ENCODE measurements at regions not wholly inside any gene's neighbourhood (a gene's known extent, or its start where the extent isn't known, plus 50 kb on each side); places are given as distances from the start of the nearest gene placed in this dataset.

DNA sequence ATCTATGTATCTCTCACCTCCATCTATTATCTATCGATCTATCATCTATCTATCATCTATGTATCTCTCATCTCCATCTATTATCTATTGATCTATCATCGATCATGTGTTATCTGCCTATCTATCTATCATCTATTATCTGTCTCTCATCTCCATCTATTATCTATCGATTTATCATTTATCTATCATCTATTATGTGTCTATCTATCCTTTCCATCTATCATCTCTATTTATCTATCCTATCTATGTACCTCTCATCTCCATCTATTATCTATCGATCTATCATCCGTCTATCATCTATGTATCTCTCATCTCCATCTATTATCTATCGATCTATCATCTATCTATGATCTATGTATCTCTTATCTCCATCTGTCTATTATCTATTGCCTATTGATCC is 188.1 kb downstream of the ASMT start:
- H3K36me3 ChIP-seq (ENCODE audit: control insufficient read depth, insufficient read depth, low read length) = no peaks in the 10 kb centered on the region
- no peaks in the 10 kb centered on the region for H3K9me3 ChIP-seq
- TF ChIP-seq, protein P1, sequence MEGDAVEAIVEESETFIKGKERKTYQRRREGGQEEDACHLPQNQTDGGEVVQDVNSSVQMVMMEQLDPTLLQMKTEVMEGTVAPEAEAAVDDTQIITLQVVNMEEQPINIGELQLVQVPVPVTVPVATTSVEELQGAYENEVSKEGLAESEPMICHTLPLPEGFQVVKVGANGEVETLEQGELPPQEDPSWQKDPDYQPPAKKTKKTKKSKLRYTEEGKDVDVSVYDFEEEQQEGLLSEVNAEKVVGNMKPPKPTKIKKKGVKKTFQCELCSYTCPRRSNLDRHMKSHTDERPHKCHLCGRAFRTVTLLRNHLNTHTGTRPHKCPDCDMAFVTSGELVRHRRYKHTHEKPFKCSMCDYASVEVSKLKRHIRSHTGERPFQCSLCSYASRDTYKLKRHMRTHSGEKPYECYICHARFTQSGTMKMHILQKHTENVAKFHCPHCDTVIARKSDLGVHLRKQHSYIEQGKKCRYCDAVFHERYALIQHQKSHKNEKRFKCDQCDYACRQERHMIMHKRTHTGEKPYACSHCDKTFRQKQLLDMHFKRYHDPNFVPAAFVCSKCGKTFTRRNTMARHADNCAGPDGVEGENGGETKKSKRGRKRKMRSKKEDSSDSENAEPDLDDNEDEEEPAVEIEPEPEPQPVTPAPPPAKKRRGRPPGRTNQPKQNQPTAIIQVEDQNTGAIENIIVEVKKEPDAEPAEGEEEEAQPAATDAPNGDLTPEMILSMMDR (IDR thresholded peaks at IDR 0.05; ENCODE audit: insufficient read depth in 1 of 2, low read depth in 1 of 2, low read length in 1 of 2, severe bottlenecking in 1 of 2, unreplicated experiment in 1 of 2) = no peak
- no peaks in the 10 kb centered on the region for H3K27me3 ChIP-seq (replicated peaks; ENCODE audit: control insufficient read depth, insufficient read depth, low read length)
- ChIA-PET POLR2A (no interaction called here), CTCF (no interaction called here)
- no peaks in the 10 kb centered on the region for H3K4me1 ChIP-seq
- H3K9me3 Mint-ChIP-seq (ENCODE audit: unreplicated experiment) = no peaks in the 10 kb centered on the region
- intact Hi-C loops (cut with micrococcal nuclease; ENCODE audit: unreplicated experiment) = no loop called here
- H3K4me3 ChIP-seq (ENCODE audit: low read depth, low read length) = no peak overlapping the region
- no peak for DNase-seq
- no peaks in the 10 kb centered on the region for H3K36me3 Mint-ChIP-seq (ENCODE audit: insufficient read depth, unreplicated experiment)
- no TSS peak for BruUV-seq (replicated peaks)
- H3K4me3 Mint-ChIP-seq (ENCODE audit: unreplicated experiment) = no peak overlapping the region
- no peaks in the 10 kb centered on the region for H3K4me1 Mint-ChIP-seq (ENCODE audit: low read depth, unreplicated experiment)
- H3K27me3 Mint-ChIP-seq (ENCODE audit: insufficient read depth, unreplicated experiment) = no peaks in the 10 kb centered on the region
- H3K27ac Mint-ChIP-seq (ENCODE audit: unreplicated experiment) = no peak overlapping the region

DNA sequence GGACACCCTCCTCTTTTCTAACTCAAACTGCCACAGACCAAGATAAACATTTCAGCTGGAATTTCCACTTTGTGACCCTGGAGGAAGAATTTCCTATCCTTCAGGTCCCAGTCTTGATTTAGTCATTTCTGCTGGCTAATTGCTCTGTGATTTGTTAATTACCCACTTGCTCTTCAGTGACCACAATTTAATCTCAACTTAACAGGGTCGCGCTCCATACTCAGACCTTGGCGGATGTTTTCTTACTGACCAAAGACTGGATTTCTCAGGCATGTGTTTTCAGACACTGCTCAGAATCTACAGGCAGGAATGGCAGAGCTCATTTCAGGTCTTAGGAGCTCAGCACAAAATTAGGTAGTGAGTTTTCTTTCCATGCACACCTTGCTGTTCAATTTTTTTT is 188.9 kb downstream of the ASMT start:
- DNase-seq = no peak
- no peak overlapping the region for H3K4me3 Mint-ChIP-seq (ENCODE audit: unreplicated experiment)
- intact Hi-C loops (cut with micrococcal nuclease; ENCODE audit: unreplicated experiment) = no loop called here

DNA sequence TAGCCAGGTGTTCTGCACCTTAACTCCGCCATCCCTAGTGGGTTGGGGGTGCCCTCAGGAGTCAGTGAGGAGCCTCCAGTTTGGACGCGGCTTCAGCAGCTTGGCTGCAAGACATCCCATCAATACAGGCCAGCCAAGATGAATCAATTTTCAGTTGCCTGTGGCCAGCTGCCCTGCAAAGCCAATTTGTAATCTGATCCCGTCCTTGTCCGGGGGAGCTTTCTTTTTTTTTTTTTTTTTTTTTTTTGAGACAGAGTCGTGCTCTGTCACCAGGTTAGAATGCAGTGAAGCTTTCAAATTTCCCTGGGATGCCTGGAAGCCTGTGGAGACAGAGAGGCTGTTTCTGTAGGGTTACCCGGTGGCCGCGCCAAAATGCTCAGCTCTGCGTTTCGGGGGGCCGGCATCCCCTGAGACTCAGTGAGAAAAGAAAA is 192.5 kb downstream of the ASMT start:
- H3K4me3 ChIP-seq (ENCODE audit: low read depth, low read length) = no peak overlapping the region
- H3K27me3 Mint-ChIP-seq (ENCODE audit: insufficient read depth, unreplicated experiment) = no peaks in the 10 kb centered on the region
- no peak overlapping the region for H3K27ac Mint-ChIP-seq (ENCODE audit: unreplicated experiment)
- H3K27me3 ChIP-seq (replicated peaks; ENCODE audit: control insufficient read depth, insufficient read depth, low read length) = no peaks in the 10 kb centered on the region
- ChIA-PET POLR2A (no interaction called here), CTCF (no interaction called here)
- H3K4me1 Mint-ChIP-seq (ENCODE audit: low read depth, unreplicated experiment) = no peaks in the 10 kb centered on the region
- H3K4me3 Mint-ChIP-seq (ENCODE audit: unreplicated experiment) = no peak overlapping the region
- intact Hi-C loops (cut with micrococcal nuclease; ENCODE audit: unreplicated experiment) = no loop called here
- BruUV-seq (replicated peaks) = no TSS peak
- TF ChIP-seq, protein P1 (IDR thresholded peaks at IDR 0.05; ENCODE audit: insufficient read depth in 1 of 2, low read depth in 1 of 2, low read length in 1 of 2, severe bottlenecking in 1 of 2, unreplicated experiment in 1 of 2) = no peak
- no peaks in the 10 kb centered on the region for H3K9me3 Mint-ChIP-seq (ENCODE audit: unreplicated experiment)
- H3K36me3 Mint-ChIP-seq (ENCODE audit: insufficient read depth, unreplicated experiment) = no peaks in the 10 kb centered on the region
- H3K9me3 ChIP-seq = no peaks in the 10 kb centered on the region
- H3K36me3 ChIP-seq (ENCODE audit: control insufficient read depth, insufficient read depth, low read length) = no peaks in the 10 kb centered on the region
- H3K4me1 ChIP-seq = no peaks in the 10 kb centered on the region
- no peak for DNase-seq

More for the DNA sequence above, 188.9 kb downstream of the ASMT start:
- Mint-ChIP-seq H3K36me3 (ENCODE audit: insufficient read depth, unreplicated experiment) (no peaks in the 10 kb centered on the region), H3K9me3 (ENCODE audit: unreplicated experiment) (no peaks in the 10 kb centered on the region), H3K27me3 (ENCODE audit: insufficient read depth, unreplicated experiment) (no peaks in the 10 kb centered on the region), H3K27ac (ENCODE audit: unreplicated experiment) (no peak overlapping the region), H3K4me1 (ENCODE audit: low read depth, unreplicated experiment) (no peaks in the 10 kb centered on the region)
- Histone ChIP-seq H3K27me3 (replicated peaks; ENCODE audit: control insufficient read depth, insufficient read depth, low read length) (no peaks in the 10 kb centered on the region), H3K9me3 (no peaks in the 10 kb centered on the region), H3K4me3 (ENCODE audit: low read depth, low read length) (no peak overlapping the region), H3K4me1 (no peaks in the 10 kb centered on the region), H3K36me3 (ENCODE audit: control insufficient read depth, insufficient read depth, low read length) (no peaks in the 10 kb centered on the region)
- POLR2A ChIA-PET = no interaction called here
- TF ChIP-seq, protein P1 (IDR thresholded peaks at IDR 0.05; ENCODE audit: insufficient read depth in 1 of 2, low read depth in 1 of 2, low read length in 1 of 2, severe bottlenecking in 1 of 2, unreplicated experiment in 1 of 2) = no peak
- CTCF ChIA-PET = no interaction called here
- no TSS peak for BruUV-seq (replicated peaks)

All from Caco-2 (cell line).